ENCODE measurements at regions not wholly inside any gene's neighbourhood (a gene's known extent, or its start where the extent isn't known, plus 50 kb on each side); places are given as distances from the start of the nearest gene placed in this dataset.

DNA sequence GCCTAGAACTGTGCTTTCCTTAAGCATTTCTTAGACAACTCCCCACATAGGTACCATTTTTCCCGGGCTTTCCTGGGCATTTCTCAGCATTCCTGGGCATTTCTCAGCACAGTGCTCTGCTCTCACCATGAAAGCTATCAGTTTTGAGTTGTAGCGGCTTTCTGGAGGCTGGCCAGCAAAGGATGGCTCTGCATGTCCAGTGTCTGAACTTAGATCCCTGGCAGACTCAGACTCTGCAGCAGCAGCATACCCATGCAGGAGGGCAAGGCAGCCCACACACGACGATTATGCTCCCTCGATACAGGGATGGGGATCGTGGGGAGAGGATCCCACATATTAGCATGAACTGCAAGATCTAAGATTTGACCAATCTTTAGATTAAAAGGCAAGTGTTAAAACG is 248.9 kb upstream of the MKI67 start:
- Histone ChIP-seq H3K4me1 (ENCODE audit: control insufficient read depth in 1 of 2, insufficient read depth in 2 of 2, low read length in 2 of 2) (no peaks in the 10 kb centered on the region), H3K9me3 (ENCODE audit: control insufficient read depth in 1 of 2, insufficient read depth in 1 of 2, low read depth in 1 of 2, low read length in 2 of 2) (no peaks in the 10 kb centered on the region), H3K9ac (ENCODE audit: low read length) (no peak overlapping the region), H4K20me1 (ENCODE audit: insufficient read depth) (no peaks in the 10 kb centered on the region), H3K4me2 (ENCODE audit: low read length) (no peak overlapping the region), H3K36me3 (ENCODE audit: control insufficient read depth in 1 of 2, insufficient read depth in 2 of 2, low read length in 2 of 2) (no peaks in the 10 kb centered on the region), H3K27ac (ENCODE audit: low read depth, low read length) (no peak overlapping the region), H3K79me2 (ENCODE audit: insufficient read depth, low read length) (no peaks in the 10 kb centered on the region), H2AFZ (ENCODE audit: low read depth, low read length, poor library complexity, severe bottlenecking) (no peak overlapping the region), H3K4me3 (replicated peaks in 1 of 2; ENCODE audit: low read depth in 1 of 2, low read length in 2 of 2) (no peak overlapping the region), H3K27me3 (ENCODE audit: insufficient read depth, low read length) (peaks cover 56% of the 10 kb centered on the region), H3K9me2 (ENCODE audit: insufficient read depth) (no peaks in the 10 kb centered on the region)
- ChIA-PET POLR2A (no interaction called here), CTCF (no interaction called here), RAD21 (ENCODE audit: low non-redundant PET in 1 of 2, low total read pairs in 2 of 2, uncharacterized antibody in 2 of 2, unreplicated experiment in 2 of 2) (no interaction called here)
- intact Hi-C loops (cut with micrococcal nuclease): no loop called here
- no peak for ATAC-seq
- BruUV-seq (replicated peaks): no TSS peak
- DNase-seq (ENCODE audit: low read depth, low spot score): no peak
- no peak for TF ChIP-seq FOSL1 (IDR thresholded peaks at IDR 0.05; ENCODE audit: low read depth)
- no peak for TF ChIP-seq TCF7L2 (IDR thresholded peaks at IDR 0.05; ENCODE audit: borderline replicate concordance, extremely low read depth, insufficient read depth, insufficient read length)
- TF ChIP-seq, protein P1, sequence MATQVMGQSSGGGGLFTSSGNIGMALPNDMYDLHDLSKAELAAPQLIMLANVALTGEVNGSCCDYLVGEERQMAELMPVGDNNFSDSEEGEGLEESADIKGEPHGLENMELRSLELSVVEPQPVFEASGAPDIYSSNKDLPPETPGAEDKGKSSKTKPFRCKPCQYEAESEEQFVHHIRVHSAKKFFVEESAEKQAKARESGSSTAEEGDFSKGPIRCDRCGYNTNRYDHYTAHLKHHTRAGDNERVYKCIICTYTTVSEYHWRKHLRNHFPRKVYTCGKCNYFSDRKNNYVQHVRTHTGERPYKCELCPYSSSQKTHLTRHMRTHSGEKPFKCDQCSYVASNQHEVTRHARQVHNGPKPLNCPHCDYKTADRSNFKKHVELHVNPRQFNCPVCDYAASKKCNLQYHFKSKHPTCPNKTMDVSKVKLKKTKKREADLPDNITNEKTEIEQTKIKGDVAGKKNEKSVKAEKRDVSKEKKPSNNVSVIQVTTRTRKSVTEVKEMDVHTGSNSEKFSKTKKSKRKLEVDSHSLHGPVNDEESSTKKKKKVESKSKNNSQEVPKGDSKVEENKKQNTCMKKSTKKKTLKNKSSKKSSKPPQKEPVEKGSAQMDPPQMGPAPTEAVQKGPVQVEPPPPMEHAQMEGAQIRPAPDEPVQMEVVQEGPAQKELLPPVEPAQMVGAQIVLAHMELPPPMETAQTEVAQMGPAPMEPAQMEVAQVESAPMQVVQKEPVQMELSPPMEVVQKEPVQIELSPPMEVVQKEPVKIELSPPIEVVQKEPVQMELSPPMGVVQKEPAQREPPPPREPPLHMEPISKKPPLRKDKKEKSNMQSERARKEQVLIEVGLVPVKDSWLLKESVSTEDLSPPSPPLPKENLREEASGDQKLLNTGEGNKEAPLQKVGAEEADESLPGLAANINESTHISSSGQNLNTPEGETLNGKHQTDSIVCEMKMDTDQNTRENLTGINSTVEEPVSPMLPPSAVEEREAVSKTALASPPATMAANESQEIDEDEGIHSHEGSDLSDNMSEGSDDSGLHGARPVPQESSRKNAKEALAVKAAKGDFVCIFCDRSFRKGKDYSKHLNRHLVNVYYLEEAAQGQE (IDR thresholded peaks at IDR 0.05; ENCODE audit: low read depth): no peak
- TF ChIP-seq ZFX (IDR thresholded peaks at IDR 0.05): no peak
- no peak for TF ChIP-seq SRF (IDR thresholded peaks at IDR 0.05; ENCODE audit: low read depth)
- TF ChIP-seq EGR1 (IDR thresholded peaks at IDR 0.05; ENCODE audit: low read depth): no peak
- no peak for TF ChIP-seq POLR2AphosphoS5 (IDR thresholded peaks at IDR 0.05; ENCODE audit: low read depth, low read length)
- TF ChIP-seq JUND (IDR thresholded peaks at IDR 0.05): no peak
- TF ChIP-seq, protein P2, sequence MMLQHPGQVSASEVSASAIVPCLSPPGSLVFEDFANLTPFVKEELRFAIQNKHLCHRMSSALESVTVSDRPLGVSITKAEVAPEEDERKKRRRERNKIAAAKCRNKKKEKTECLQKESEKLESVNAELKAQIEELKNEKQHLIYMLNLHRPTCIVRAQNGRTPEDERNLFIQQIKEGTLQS (IDR thresholded peaks at IDR 0.05): no peak
- no peak for TF ChIP-seq CBX3 (IDR thresholded peaks at IDR 0.05; ENCODE audit: low read depth)
- TF ChIP-seq, protein P3, sequence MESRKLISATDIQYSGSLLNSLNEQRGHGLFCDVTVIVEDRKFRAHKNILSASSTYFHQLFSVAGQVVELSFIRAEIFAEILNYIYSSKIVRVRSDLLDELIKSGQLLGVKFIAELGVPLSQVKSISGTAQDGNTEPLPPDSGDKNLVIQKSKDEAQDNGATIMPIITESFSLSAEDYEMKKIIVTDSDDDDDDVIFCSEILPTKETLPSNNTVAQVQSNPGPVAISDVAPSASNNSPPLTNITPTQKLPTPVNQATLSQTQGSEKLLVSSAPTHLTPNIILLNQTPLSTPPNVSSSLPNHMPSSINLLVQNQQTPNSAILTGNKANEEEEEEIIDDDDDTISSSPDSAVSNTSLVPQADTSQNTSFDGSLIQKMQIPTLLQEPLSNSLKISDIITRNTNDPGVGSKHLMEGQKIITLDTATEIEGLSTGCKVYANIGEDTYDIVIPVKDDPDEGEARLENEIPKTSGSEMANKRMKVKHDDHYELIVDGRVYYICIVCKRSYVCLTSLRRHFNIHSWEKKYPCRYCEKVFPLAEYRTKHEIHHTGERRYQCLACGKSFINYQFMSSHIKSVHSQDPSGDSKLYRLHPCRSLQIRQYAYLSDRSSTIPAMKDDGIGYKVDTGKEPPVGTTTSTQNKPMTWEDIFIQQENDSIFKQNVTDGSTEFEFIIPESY (IDR thresholded peaks at IDR 0.05; ENCODE audit: extremely low read depth, insufficient replicate concordance, low read length): no peak
- TF ChIP-seq, protein P4, sequence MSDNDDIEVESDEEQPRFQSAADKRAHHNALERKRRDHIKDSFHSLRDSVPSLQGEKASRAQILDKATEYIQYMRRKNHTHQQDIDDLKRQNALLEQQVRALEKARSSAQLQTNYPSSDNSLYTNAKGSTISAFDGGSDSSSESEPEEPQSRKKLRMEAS (IDR thresholded peaks at IDR 0.05): no peak
- TF ChIP-seq, protein P5, sequence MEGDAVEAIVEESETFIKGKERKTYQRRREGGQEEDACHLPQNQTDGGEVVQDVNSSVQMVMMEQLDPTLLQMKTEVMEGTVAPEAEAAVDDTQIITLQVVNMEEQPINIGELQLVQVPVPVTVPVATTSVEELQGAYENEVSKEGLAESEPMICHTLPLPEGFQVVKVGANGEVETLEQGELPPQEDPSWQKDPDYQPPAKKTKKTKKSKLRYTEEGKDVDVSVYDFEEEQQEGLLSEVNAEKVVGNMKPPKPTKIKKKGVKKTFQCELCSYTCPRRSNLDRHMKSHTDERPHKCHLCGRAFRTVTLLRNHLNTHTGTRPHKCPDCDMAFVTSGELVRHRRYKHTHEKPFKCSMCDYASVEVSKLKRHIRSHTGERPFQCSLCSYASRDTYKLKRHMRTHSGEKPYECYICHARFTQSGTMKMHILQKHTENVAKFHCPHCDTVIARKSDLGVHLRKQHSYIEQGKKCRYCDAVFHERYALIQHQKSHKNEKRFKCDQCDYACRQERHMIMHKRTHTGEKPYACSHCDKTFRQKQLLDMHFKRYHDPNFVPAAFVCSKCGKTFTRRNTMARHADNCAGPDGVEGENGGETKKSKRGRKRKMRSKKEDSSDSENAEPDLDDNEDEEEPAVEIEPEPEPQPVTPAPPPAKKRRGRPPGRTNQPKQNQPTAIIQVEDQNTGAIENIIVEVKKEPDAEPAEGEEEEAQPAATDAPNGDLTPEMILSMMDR (IDR thresholded peaks at IDR 0.05 in 2 of 3, conservative IDR thresholded peaks at IDR 0.05 in 1 of 3; ENCODE audit: borderline replicate concordance in 1 of 3, insufficient read depth in 1 of 3, low read depth in 2 of 3, low read length in 2 of 3): no peak
- TF ChIP-seq POLR2A (IDR thresholded peaks at IDR 0.05; ENCODE audit: borderline replicate concordance, extremely low read depth, insufficient read depth, insufficient read length): no peak
- no peak for TF ChIP-seq YY1 (IDR thresholded peaks at IDR 0.05; ENCODE audit: extremely low read depth, insufficient replicate concordance, low read depth, low read length)
- TF ChIP-seq EZH2phosphoT487 (IDR thresholded peaks at IDR 0.05; ENCODE audit: borderline replicate concordance): no peak
- no peak for TF ChIP-seq ZNF274 (IDR thresholded peaks at IDR 0.05; ENCODE audit: low read depth, low read length)
- no peak for TF ChIP-seq RAD21 (IDR thresholded peaks at IDR 0.05; ENCODE audit: low read depth)
